Muscle of arm (tissue), 1 donor: ENCODE measurements at regions not wholly inside any gene's neighbourhood (a gene's known extent, or its start where the extent isn't known, plus 50 kb on each side); places are given as distances from the start of the nearest gene placed in this dataset.
"Not testable (repeated sequence)": the region's sequence is repeated elsewhere in the genome, so short reads cannot be mapped to it uniquely, and the experiment has no call there.

Source experiments
- DNase-seq: peaks from one replicate; pipeline ENCODE4 v3.0.0-alpha.2; 2013

- not testable (repeated sequence) for DNase-seq
Observed at GRCh38 chr16:21533474-21533873, 65.9 kb upstream of the METTL9 start.

DNA sequence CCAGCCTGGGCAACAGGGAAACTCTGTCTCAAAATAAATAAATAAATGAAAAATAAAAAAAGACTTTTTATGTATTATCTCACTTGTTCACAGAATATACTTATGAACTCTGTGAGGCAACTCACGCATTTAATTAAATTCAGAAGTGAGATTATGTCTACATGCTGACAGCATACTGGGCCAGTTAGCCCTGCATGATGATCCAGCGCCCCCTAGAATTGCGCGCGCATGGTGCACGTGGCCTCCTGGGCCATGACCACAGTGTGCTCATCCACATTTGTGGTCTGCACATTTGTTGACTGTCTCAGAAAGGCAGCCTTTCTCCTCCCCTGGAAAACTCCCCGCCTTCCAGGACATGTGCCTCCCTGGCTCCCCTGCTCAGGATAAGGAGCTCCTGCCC, 64.8 kb upstream of the METTL9 start:
- DNase-seq, result not testable (repeated sequence)

DNA sequence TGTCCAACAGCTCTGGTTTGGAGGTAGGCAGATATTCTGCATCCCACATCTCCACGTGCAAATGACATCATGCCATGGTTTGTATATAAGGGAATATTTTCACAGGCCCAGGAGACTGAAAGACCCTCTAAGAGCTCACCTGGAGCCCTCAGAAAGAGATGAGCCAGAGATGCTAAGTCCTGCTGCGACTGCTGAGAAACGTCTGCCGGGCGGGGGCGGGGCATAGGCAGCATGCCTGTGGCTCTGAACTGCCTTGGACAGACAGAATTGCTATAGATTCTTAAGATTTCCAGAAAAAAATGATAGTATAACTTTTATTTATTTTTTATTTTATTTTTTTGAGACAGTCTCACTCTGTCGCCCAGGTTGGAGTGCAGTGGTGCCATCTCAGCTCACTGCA, 64.2 kb upstream of the METTL9 start:
- not testable (repeated sequence) for DNase-seq

DNA sequence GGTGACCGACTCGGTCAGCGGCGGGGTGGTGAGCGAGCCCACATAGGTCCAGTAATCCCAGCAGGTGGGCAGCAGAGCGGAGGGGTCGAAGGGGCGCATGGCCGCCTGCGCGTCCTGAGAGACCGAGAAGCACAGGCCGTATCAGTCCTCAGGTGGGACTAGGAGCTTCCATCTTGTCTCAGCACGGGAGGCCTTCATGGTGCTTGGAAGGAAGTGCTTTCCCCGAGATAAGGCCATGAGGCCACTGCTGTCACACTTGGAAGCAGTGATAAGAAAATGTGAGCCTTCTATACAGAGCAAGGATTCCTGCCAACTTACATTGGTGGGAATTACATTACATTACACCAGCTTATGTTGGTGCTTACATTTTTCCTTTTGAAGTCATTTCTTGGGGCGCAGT, 62.6 kb upstream of the METTL9 start:
- DNase-seq, result not testable (repeated sequence)

DNA sequence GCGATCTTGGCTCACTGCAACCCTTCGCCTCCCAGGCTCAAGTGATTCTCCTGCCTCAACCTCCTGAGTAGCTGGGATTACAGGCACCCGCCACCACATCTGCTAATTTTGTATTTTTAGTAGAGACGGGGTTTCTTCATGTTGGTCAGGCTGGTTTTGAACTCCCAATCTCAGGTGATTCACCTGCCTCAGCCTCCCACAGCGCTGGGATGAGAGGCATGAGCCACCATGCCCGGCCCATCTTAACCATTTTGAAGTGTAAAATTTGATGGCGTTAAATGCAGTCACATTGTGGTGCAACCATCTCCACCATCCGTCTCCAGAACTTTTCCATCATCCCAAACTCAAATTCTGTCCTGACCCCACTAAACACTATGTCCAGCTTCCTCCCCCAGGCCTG, 61.8 kb upstream of the METTL9 start:
- not testable (repeated sequence) for DNase-seq

DNA sequence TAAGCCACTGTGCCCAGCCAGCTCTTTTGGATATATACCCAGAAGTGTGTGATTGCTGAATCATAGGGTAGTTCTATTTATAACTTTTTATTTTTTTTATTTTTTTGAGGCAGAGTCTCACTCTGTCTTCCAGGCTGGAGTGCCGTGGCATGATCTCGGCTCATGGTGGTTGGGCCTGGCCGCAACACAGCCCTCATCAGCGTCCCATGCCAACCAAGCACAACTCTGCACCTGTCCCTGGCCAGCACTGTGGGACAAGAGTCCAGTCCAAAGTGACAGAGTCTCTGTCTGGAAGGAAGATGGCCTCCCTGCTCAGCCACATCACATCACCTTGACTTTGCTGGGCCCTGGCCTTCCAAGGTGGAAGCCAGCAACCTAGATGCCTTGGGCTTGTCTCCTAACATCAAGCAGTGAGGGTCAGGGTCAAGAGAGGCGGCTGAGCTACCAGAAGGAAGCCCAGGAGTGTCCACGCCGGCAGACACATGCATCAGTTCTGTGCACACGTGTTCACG, 60.2 kb upstream of the METTL9 start:
- not testable (repeated sequence) for DNase-seq

GRCh38 chr16:21540770-21541433, 58.5 kb upstream of the METTL9 start:
- DNase-seq, result not testable (repeated sequence)

GRCh38 chr16:21541611-21542051, 57.7 kb upstream of the METTL9 start:
- DNase-seq, result not testable (repeated sequence)

GRCh38 chr16:21542075-21542474, 57.3 kb upstream of the METTL9 start:
- not testable (repeated sequence) for DNase-seq

DNA sequence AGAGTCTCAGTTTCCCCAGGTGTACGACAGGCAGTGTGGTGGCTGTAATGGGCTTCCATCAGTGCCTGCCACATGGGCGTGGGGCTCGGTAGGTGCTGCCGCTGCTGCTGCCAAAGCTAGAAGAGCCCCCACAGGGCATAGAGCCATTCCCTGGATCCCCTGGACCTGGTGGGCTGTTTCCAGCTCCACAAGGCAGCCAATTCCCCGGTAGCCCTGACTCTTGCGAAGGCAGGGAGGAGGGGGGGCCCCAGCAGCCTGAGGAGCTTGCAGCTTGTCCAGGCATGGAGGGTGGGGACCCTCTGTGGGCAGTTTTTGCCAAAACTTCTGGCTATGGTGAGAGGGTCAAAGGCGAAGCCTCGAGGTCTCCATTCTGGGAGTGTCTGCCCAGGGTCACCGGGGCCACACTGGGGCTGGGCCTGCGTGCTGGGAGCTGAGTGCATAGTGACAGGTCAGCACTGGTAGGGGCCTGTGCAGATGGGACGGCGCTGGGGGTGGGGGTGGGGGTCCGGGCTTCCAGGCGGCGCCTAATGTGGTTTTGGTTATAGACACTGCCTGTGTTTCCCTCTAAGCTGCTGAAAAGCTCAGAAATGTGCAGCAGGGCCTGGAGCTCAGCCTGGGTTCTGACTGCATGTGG, 56.8 kb upstream of the METTL9 start:
- not testable (repeated sequence) for DNase-seq

DNA sequence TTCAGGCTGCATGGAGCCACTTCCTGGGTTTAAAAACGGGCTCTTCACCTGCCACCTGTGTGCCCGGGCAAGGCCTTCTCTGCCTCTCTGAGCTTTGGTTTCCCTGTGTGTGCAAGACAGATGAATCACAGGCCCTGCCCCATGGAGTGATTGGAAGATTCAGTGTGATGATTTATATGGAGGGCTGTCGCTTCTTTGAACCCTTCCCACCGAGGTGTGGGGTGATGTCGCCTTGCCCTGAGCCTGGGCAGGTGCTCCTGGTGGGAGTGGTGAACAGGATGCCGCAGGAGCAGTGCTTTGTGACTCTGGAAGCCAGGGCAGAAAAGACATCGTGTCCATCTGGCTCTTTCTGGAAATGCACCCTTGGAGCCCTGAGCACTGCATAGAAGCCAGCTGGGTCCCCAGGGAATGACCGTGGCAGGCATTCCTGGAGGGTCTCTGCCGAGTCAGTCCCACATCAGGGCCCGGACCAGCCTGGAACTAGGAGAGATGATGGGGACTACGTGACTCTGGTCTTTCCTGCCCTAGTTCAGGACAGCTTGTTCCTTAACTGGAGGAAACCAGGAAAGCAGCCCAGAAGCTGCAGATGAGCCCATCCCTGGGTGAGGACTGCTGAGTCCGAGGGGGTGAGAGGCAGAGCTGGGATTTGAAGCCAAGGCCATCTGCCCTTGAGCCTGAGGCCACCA, 56.1 kb upstream of the METTL9 start:
- DNase-seq, result not testable (repeated sequence)

- not testable (repeated sequence) for DNase-seq
Observed at GRCh38 chr16:21545664-21546326, 53.6 kb upstream of the METTL9 start.

- DNase-seq, result not testable (repeated sequence)
Observed at GRCh38 chr16:21549396-21549795, 50.0 kb upstream of the METTL9 start.
